ENCODE measurements at regions not wholly inside any gene's neighbourhood (a gene's known extent, or its start where the extent isn't known, plus 50 kb on each side); places are given as distances from the start of the nearest gene placed in this dataset.
A peak's percentile ranks its signal among the peaks of the same experiment; 100 is the strongest.

DNA sequence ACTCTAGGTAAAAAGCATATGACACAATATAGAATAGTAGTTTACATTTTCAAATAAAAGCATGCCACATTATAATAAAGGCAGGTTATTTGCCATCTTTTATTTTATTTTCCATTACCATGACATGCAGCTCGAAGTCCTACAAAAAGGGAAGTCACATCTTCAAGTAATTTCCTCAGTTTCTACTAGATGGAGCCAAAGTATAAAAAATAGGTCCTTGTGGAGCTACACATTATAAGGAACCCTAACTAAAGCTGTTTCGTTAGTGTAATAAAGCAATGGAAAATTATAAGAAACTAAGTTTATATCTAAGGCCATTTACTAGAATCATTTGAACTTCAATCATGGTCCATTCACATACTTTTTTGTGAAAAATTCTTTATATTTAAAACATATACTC is 674.5 kb downstream of the KCNJ3 start:
- peak; percentile 1 for DNase-seq

DNA sequence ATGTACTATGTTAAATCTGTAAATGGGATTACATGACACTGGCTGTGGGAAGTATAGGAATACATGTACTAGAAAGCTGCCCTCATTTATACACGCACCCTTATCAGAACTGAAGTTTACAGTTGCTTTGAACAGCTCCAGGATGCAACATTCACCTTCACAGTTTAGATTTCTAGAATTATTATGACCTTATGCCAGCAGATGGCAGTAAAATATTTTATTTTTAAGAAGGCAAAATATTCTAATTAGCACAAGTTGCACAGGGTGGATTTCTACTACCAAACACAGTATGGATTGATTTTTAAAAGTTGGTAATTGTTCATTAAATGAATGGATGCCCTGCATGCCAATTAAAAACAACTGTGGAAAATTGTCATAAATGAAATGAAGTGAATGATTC is 670.4 kb downstream of the KCNJ3 start:
- no peak for DNase-seq

DNA sequence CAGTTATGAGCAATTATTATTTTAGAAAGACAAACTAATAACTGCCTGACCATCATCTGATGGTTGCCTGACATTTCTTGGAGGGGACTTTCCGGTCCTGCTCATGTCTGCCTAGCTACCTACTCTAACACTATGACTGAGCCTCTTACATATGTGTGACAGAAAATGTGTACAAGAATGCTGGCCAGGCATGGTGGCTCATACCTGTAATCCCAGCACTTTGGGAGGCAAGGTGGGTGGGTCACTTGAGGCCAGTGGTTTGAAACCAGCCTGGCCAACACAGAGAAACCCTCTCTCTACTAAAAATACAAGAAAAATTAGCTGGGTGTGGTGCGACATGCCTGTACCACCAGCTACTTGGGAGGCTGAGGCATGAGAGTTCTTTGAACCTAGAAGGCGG is 666.3 kb downstream of the KCNJ3 start:
- no peak for DNase-seq

DNA sequence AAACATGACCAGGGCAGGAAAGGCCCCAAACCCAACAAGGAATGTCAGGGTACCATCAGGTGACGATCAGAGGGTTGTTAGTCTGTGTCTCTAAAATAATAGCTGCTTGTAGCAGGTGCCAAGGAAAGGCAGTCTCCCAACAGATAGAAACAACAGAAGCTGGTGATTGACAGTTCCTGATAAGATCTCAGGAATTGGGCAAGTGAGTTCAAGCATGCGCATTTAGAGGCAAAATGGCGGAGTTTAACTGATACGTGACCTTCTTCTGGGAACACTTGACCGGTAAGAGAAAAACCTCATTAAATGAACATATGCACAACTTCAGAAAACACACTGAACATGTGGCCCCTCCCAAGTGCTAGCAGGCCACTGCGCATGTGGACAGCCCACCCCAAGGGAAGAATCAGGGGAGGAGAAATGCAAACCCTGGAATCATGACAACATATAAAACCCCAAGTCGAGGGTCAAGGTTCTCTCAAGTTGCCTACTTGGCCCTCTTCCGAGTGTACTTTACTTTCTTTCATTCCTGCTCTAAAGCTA is 664.9 kb downstream of the KCNJ3 start:
- DNase-seq = no peak

DNA sequence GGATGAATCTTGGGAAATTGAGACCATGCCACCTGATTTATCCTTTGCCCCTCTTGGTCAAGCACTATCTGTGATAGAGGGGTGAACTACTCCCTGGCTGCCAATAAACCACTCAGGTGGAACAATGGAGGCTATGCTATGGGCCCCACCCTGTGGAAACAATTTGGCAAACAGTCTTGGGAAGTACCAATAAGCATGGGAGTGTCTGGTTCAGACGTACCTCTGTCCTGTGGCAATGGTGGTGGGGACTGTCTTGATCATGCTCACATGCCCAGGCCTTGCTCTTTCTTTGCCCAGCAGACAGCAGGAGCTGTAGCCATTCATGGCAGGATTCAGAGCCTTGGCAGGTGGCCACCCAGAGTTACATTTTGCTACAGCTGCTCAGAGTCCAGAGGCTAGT is 658.7 kb downstream of the KCNJ3 start:
- DNase-seq = no peak

DNA sequence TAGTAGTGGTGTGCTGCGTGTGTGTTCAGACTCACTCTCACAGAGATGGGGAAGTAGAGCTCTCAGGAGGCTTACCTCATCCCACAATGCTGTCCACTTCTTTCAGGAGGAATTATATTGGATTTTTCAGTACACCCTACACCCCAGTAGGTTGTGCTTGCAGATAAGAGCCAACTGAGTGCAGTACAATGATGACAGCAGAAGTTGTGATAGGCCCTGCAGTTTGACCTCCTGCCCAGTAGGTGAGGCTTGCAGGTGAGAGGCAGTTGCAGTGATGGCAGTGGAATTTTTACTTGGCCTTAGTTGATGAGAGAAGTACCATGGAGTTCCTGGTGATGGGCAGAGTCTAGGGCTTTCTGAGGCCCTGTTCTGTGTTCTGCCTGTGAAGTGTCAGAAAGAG is 657.8 kb downstream of the KCNJ3 start:
- no peak for DNase-seq

DNA sequence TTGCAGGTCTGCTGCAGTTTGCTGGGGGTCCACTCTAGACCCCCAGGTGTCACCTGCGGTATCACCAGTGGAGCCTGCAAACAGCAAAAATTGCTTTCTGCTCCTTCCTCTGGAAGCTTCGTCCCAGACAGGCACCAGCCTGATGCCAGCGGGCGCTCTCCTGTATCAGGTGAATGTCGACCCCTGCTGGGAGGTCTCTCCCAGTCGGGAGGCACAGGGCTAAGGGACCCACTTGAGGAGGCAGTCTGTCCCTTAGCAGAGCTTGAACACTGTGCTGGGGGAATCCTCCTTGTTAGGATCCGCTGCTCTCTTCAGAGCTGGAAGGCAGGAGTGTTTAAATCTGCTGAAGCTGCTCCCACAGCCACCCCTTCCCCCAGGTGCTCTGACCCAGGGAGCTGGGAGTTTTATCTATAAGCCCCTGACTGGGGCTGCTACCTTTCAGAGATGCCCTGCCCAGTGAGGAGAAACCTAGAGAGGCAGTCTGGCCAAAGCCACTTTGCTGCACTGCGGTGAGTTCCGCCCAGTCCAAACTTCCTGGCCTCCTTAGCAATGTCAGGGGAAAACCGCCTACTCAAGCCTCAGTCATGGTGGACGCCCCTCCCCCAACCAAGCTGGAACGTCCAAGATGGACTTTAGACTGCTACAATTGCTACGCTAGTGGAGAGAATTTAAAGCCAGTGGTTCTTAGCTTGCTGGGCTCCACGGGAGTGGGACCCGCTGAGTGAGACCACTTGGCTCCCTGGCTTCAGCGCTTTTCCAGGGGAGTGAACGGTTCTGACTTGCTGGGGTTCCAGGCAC is 652.5 kb downstream of the KCNJ3 start:
- DNase-seq = no peak

DNA sequence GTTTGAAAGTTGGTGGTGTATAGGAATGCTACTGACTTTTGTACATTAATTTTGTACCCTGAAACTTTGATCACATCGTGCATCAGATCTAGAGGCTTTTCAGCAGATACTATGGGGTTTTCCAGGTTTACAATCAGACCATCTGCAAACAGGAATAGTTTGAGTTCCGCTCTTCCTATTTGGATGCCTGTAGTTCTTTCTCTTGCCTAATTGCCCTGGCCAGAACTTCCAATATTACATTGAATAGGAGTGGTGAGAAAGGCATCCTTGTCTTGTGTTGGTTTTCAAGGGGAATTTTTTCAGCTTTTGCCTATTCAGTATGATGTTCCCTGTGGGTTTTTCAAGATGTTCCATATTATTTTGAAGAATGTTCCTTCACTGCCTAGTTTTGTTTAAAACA is 633.5 kb downstream of the KCNJ3 start:
- no peak for DNase-seq

DNA sequence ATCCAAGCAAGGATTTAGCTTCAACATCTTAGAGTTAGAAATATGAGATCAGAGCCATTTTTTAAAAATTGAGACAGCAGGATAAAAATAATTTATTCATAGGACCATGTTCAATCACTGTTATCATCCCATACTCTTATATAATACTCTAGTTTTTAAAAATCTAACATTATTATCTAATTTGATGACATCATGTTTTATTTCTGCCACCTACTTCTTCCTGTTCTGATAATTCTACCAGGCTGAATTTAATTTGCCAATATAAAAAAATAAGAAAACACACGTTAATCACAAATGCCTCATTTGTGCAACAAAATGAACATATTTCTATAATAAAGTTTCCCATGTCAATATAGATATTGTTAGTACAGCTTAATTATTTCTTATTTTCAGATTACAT is 621.7 kb downstream of the KCNJ3 start:
- DNase-seq = no peak

DNA sequence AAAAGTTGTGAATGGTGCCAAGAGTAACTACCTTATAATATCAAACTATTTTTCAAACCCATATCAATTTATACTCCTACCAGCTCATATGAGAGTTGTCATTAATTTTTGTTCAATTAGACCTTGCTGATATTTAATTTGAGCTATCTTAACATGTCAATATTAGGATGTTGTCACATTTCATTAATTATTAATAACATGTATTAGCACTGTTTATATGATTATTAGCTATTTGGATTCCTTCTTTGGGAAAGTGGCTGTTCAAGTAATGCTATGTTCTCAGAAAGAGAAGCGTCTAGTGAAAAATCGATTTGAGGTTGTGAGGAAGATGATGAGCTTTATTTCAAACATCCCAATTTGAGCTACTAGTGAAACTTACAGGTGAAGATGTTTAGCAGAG is 620.2 kb downstream of the KCNJ3 start:
- no peak for DNase-seq

DNA sequence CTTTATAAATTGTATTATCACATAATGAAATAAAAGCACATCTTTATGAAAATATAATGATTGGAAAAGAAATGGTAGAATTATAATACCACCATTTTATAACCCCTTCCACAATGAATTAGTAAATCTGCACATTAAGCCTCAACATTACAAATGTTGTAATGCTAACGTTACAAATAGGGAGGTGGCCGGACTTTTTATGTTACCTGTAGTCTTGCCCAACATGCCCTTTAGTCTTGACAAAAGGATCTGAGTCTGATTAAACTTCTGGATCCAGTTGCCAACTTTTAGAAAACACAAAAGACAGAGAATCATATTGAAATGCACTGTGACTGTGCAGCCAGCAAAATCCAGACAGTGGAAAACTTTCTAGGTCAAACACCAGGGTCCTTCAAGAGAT is 617.3 kb downstream of the KCNJ3 start:
- DNase-seq = no peak

DNA sequence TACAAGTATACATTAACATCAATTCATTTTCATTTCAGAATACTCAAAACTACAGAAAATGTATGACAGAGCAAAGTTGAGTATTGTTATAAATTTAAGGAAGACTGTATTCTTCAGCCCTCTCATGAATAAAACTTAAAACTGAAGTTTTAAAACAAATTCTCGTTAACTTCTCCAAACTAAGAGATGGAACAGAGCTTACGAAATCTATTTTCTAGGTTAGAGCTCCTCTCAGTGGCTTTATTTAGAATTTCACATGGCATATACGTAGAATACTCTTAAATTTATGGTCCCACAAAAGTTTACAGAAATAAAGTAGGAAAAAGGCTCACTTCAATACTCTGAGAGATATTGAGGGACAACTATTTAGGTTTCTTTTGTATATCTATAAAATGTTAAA is 612.1 kb downstream of the KCNJ3 start:
- DNase-seq = no peak

DNA sequence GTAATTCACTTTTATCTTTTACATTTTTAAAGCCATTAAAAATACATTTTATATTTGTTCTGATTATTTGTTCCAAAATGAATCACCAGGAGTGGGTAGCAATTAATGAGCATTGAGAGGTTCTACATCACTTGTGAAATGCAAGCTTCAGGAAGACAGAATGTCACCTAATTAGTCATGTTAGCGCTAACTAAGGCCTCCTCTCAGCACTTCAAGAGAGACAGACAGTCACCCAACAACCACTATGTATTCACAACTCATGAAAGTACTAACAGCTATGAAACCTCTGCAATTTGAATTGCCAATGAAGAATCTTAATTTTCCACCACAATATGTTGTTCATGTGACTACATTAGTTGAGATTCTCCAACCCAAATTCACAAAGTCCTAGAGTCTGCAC is 611.0 kb downstream of the KCNJ3 start:
- no peak for DNase-seq

DNA sequence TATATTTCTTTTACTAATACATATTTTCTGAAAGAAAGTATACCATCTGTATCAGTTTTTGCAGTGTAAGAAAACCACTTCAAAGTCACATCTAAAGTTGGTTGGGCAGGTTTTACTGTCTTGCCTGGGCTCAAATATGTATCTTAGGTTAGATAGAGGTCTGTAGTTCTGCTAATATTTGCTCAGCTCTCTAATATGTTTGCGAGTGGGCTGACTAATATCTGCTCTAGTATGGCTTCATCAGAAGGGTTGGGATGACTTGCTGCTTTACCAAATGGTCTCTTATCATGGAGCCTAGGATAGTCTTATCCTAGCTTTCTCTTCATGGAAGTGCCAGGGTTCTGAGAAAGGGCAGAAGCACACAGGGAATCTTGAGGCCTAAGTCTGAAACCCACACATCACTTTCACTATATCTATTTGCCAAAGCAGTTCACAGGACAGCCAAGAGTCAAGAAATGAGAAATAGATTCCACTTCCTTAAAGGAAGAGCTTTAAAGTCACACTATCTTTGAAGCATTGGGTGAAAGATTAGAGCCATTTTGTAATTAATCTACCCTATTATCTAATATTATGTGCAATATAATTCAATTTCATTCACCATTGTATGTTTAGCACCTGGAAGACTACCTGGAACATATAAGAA is 610.0 kb downstream of the KCNJ3 start:
- no peak for DNase-seq

DNA sequence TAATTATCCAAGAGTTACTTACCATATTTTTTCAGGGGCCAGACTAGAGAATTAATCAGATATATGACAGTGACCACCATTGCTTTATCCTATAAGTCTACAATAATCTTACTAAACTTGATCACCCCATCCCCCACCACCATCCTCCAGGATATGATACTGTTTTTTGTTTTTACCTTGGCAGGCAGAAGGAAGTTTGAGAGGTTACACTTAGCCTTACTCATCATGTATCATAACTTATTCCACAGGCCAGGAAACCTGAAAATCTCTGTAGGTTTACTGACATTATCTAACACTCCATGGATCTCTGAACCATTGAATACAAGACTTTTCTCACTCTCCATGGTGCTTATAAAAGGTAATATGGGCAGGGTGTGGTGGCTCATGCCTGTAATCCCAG is 602.7 kb downstream of the KCNJ3 start:
- no peak for DNase-seq

DNA sequence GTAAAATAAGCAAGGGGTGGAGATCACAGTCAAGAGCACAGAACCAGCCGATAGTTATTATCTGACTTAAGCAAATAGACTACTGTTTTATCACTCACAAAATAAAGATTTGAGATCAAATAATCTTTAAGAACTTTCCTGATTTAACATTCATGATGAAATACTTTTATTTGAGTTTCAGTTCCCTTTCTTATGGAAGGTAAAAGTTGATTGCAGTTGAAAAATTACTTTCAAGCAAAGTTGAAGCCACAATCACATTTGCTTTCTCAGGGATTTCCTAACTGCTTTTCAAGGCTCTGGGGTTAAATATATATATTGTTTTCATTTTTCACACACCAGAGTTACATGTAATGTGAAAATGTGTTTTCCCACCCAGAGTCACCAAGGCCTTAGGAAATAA is 599.5 kb downstream of the KCNJ3 start:
- no peak for DNase-seq

DNA sequence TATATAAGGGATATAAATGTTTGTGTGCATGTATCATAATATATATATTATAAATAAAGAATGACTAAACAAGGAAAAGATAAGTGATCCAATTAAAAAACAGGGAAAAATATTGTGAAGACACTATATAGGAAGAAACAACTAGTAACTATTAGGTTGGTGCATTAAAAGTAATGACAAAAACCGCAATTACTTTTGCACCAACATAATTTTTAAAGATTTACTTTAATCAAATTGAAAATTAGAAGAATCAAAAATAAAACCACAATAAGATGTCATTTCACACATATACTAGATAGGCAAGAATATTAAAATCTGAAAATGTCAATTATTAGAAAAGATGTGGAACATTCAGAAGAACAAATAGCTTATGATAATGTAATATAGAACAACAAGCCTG is 595.9 kb downstream of the KCNJ3 start:
- DNase-seq = no peak

DNA sequence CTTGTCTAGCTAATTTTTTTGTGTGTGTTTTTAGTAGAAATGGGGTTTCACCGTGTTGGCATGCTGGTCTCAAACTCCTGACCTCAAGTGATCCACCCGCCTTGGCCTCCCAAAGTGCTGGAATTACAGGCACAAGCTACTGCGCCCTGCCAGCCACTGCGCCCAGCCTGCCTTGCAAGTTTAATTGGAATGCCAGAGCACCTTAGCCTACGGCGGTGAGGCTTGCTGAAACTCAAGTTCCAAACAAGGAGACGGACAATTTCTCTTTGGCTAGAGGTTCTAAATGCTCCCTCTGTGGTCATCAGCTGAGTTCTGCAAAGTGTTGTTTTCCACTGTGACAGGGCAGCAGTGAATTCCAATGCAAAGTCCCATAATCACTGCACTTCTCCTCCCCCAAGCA is 583.4 kb downstream of the KCNJ3 start:
- no peak for DNase-seq

DNA sequence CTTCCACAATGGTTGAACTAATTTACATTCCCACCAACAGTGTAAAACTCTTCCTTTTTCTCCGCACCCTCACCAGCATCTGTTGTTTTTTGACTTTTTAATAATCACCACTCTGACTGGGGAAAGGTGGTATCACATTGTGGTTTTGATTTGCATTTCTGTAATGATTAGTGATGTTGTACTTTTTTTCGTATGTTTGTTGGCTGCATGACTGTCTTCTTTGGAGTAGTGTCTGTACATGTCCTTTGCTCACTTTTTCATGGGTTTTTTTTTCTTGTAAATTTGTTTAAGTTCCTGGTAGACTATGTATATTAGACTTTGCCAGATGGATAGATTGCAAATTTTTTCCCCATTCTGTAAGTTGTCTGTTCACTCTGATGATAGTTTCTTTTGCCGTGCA is 574.8 kb downstream of the KCNJ3 start:
- no peak for DNase-seq

DNA sequence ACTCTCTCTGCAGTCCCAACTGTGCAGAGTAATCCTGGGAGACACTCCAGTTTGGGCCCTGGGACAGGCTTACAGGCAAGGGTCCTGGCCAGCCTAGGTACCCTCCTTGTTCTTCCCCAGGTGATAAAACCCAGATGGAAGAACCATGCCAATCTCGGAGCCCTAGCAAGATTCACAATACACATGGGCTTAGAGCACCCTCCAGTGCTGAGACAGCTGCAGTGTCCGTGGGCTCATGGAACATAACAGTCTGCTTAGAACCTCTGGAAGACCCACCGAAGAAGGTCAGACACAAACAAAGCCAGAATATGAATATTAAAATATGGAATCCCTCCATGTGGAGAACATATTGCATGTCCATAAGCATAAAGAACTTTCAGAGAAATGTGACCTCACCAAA is 568.1 kb downstream of the KCNJ3 start:
- no peak for DNase-seq

DNA sequence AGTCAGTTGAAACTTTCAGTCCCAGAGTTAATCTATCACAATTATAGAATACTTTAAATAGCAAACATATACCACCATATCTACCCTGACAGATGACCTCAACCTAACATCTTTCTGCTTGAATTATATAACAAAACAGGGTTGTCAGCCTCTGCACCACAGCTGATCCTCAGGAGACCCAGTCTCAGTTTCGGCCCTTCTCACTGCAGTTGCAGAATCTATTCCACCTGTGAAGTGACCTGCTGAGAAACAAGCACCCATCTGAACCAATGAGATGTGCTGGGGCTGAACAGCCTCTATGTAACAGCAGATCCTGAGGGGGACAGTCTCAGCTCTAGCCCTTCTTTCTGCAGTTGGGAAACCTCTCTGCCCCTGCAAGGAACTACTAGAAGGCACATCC is 567.6 kb downstream of the KCNJ3 start:
- no peak for DNase-seq

DNA sequence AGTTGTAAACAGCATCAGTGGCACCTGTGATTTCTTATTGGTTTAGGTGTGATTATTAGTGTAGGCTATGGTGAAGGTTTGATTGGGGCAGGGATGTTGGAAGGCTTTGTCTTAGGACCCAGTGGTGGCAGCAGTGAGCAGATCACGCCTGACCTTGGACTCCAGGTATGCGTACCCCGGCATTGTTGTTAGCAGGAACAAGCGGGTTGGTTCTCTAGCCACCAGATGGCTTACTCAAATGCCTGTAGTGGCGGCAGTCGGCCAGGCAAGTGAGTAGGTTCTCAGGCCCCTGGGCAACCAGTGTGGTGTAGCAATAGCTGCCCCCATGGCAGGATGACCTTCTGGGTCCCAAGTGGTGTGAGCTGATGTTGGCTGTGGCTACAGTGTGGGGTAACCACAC is 558.3 kb downstream of the KCNJ3 start:
- no peak for DNase-seq

DNA sequence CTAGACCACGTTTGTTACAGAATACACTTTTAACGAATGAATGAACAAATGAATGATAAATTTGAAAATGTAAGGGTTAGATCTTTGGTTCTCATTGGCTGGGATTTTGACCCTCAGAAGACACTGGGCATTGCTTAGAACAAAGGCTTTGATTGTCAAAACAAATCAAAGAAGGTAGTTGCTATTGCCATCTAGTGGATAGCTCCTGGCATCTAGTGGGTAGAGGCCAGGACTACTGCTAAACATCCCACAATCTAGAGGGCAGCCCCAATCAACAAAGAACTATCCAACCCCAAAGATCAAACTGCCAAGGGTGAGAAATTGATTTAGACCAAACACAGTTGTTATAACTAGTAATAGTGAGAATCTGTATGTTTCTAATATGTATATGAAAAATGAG is 552.3 kb downstream of the KCNJ3 start:
- no peak for DNase-seq

DNA sequence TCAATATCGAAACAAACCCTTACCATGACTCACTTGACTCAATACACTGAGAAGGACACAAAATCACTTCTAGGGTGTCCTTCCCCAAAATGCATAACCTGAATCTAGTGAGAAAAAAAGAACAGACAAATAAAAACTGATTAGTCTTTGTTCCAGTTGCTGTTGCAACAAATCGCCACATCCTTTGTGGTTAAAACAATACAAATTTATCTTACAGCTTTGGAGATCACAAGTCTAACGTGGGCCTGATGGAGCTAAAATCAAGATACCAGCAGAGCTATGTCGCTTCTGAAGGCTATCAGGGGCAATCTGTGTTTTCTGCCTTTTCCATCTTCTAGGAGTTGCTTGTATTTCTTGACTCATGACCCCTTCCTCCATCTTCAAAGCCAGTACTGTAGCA is 541.7 kb downstream of the KCNJ3 start:
- no peak for DNase-seq

DNA sequence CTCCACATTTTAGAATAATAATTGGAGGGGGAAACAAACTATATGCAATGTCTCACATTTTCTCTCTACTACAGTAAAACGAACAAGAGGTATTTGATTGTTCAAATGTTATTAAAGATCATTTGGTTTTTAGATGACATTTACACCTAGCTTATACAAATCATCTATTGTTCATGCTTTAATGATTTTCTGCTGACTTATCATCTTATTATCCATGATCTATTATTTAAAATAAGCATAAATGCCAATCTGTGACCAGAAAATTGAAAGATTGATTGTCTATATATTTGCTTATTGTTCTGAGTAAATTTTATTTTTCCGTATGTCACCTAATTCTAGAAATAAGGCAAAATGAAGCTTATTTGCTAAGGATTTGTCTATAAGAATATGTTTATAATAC is 537.2 kb downstream of the KCNJ3 start:
- DNase-seq = no peak

All from GF-D8 (cell line).